Stimulated activated CD4-positive, alpha-beta T cell treated with anti-CD3 and anti-CD28 coated beads, TNF-alpha, amount 100 ng/mL, for 24 hours (primary cell): ENCODE measurements at regions not wholly inside any gene's neighbourhood (a gene's known extent, or its start where the extent isn't known, plus 50 kb on each side); places are given as distances from the start of the nearest gene placed in this dataset.
"Not testable (repeated sequence)": the region's sequence is repeated elsewhere in the genome, so short reads cannot be mapped to it uniquely, and the experiment has no call there.

Experiments
- DNase-seq, 3 experiments: peaks; one replicate each; pipeline ENCODE4 v3.0.0-alpha.2; 2020; ENCODE audit warnings: low read depth in 3 of 3

- no peak for DNase-seq
These were observed 160.2 kb downstream of the SH2D4B start for GRCh38 chr10:80697926-80698325.

DNA sequence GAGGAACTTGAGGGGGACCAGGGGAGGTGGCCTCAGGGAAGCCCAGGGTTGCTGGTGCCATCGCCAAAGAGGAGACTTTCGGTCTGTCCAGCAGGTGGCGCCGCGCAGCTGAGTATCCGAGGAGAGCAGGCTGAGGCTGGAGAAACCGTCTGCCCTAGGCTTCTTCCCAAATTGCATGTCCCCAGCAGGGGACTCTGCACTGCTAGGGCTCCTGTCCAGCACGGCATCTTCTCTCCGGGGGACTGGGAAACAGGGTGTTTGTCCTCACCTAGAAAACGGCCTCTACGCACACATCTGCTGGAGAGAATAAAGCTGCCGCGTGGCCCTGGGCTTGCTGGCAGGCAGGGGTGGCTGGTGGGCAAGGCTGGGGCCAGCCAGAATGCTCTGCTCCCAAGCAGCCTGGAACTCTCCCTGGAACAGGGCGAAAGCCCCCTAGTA lies 161.9 kb downstream of the SH2D4B start:
- DNase-seq, result peak; percentile 42 to 73 (median 51)

GRCh38 chr10:80700252-80700651 lies 162.6 kb downstream of the SH2D4B start:
- no peak for DNase-seq

DNA sequence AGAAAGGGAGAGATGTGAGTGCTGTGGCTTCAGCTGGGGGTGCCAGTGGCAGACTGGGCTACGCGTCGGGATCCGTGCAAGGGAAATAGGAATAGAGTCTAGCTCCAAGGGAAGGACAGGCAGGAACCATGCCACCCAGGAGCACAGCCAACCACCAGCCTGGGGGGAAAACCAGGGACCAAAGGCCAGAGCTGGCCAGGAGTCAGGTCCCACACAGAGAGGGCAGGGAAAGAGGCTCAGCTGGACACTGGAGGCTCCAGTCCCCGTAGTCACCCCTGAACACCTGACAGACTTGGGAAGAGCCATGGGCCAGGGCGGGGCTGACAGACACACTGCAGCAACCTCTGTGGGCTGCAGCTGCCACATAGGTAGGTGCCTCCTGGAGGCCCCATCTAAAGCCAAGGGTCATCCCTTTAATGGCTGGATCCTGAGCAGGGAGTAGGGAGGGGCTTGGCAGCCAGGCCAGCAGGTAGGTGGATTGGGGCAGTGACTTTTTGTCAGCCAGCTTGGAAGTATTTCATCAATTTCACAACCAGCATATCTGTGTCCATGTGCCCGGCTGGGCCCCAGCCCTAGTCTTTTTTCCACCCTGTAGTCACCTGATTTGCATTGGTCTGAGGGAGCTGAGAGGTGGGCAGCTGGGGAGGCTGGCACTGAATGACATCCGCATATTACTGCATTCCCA lies 163.2 kb downstream of the SH2D4B start:
- DNase-seq, result no peak

- DNase-seq, result no peak
These were observed 164.0 kb downstream of the SH2D4B start for GRCh38 chr10:80701706-80702105.

DNA sequence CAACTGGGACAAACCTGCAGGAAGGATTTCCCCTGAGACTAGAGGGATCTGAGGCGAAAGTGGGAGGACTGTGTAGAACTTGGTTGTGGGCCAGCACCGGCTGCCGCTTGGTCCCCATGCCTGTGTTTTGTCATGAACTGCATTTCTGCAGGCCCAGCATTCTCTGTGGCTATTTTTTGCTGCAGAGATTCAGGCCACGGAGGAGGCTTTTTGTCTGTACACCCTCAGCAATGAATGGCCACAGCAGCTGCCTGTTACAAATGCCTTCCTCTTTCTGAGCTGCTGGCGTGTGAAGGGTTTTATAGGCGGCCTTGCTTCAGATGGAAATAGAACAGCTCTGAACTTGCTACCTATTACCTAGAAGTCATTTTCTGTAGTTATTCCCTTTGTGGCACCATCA lies 164.4 kb downstream of the SH2D4B start:
- no peak for DNase-seq

- DNase-seq, result no peak
These were observed 168.2 kb downstream of the SH2D4B start for GRCh38 chr10:80705899-80706298.

DNA sequence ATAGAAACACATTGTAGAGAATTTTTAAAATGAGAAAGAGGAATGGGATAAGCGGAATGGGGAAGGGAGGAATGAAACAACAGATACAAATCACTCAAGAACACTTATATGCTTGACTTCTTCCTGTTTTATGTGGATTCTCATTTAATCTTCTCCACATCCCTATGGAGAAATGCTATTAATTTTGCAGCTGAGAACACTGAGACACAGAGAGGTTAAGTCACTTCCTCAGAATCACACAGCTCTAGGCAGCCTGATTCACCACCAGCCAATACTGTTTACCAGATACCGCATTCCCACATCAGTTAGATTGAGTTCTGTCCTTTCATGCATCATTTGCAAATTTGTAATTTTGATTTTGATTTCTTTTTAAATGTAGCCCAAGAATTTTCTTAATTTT lies 170.5 kb downstream of the SH2D4B start:
- DNase-seq, result no peak

DNA sequence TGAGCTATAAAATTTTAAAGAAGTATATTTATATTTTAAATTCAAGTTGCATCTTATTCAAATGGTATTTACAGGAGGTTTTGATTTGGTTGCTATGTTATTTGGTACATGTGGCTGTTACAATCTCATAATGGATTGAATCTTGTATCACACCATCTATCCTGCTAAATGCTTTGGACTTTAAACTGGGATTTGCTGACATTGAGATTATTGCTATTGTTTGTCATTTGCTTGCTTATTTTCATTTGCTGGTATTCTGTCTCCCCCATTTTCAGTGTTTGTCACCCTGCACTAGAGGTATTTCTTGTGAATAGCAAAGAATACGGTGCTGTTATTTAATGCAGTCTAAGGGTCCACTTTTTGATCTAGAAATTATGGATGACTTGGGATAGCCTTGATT lies 171.1 kb downstream of the SH2D4B start:
- DNase-seq, result no peak

DNA sequence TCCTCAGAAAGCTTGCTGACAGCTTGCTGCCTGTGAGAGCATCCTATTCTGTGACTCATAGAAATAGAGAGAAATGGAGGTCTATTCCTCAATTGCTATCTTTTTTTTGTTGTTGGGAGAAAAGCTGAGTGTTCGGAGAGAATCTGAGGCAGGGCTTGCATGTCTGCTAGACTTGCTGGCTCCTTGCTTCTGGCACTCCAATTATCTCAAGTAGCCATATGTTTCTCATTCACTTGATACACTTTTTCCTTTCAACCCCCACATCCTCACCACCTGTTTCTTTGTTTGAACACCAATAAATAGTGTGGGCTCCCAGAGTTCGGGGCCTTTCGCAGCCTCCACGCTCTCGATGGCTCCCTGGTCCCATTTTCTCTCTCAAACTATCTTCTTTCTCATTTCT lies 172.2 kb downstream of the SH2D4B start:
- DNase-seq, result no peak

DNA sequence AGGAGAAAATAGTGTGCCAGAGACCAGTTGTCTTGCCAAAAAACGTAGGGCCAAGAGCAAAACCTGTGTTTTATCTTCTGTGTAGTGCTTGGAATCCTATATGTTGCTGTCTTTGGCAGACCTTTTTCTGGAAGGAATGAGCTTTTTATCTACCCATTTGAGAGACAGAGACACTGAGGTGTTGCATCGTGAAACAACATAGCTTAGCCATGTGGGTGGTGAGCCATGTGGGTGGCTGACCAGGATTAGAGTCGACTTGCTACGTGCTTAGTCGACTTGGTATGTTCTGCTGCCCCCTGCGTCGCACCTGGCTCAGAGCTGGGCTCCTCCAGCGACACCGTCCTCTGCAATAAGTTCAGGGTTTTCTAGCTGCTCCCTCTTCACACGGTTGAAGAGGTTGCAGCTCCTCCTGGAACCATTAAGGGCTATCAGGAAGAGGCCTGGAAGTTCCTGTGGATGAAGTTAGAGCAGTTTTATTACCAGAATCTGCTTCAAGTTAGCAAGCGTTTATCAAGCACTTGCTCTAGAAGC lies 175.8 kb downstream of the SH2D4B start:
- DNase-seq, result no peak

- DNase-seq, result no peak
These were observed 176.9 kb downstream of the SH2D4B start for GRCh38 chr10:80714566-80714965.

GRCh38 chr10:80718024-80718423 lies 180.3 kb downstream of the SH2D4B start:
- no peak for DNase-seq

DNA sequence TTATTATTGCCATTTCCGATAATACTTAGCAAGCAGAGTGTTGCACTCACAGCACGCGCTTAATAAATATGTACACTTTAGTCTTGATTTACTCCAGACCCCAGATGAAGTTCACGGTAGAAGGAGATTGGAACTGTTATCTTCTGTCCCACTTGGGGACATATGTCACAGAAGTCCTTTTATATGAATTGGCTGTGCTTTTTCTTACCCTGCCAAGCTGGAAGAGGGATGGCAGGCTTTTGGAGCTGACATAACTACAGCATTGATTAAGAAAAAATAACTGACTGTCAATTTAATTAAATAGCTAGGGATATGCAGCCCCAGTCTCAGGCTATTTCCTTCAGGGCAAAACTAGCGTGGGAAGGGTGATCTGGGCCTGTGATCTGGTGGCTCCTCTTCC lies 182.2 kb downstream of the SH2D4B start:
- DNase-seq, result no peak

GRCh38 chr10:80720549-80720948 lies 182.8 kb downstream of the SH2D4B start:
- DNase-seq, result no peak

DNA sequence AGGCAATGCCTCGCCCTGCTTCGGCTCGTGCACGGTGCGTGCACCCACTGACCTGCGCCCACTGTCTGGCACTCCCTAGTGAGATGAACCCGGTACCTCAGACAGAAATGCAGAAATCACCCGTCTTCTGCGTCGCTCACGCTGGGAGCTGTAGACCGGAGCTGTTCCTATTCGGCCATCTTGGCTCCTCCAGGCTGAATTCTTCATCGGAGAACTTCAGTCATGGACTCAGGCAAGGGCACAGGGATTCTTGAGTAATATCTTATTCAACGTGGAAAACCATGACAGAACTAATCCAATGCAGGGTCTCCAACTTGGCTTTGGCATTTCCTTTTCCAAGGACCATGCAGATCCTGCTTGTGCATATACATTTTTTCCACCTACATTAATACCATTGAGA lies 190.7 kb downstream of the SH2D4B start:
- not testable (repeated sequence) for DNase-seq

DNA sequence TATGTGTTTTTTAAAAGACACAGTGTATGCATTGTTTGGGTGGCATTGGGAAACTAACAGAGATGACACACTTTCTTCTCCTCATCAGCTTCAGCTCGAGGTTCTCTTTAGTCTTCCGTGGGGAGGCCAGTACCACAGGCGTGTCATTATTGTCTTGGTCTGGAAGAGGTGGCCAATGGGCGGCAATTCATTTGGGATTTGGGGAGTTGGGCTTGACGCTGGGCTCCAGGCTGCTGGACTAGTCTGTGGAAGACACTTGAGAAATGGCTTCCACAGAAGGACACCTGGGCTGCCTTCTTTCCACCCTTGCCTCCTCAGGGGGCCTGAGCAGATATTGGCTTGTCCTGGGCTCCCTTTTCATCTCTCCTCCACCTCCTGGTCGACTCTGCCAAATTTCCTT lies 192.2 kb downstream of the SH2D4B start:
- DNase-seq, result no peak

DNA sequence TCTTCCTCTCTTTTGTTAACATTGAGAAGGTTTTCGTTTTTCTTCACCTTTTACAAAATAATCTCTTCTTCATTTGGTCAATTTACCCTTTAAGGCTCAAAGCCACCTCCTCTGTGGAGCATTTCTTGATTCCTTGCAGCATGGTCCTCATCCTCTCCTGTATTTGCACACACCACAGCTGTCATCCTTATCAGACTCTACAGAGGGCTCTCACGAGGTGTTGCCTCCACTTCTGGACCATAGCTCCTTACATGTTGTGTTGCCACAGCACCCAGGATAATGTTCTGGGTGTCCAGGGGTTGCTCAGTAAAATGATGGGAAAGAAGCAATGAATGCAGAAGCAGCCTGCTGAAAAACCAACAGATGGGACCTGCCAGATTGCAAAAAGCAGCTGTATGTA lies 192.8 kb downstream of the SH2D4B start:
- DNase-seq, result no peak

GRCh38 chr10:80734589-80734988 lies 196.9 kb downstream of the SH2D4B start:
- no peak for DNase-seq

GRCh38 chr10:80737209-80737608 lies 199.5 kb downstream of the SH2D4B start:
- DNase-seq, result no peak

- no peak for DNase-seq
These were observed 201.6 kb downstream of the SH2D4B start for GRCh38 chr10:80739328-80739727.

GRCh38 chr10:80739963-80740715 lies 202.4 kb downstream of the SH2D4B start:
- DNase-seq, result no peak

DNA sequence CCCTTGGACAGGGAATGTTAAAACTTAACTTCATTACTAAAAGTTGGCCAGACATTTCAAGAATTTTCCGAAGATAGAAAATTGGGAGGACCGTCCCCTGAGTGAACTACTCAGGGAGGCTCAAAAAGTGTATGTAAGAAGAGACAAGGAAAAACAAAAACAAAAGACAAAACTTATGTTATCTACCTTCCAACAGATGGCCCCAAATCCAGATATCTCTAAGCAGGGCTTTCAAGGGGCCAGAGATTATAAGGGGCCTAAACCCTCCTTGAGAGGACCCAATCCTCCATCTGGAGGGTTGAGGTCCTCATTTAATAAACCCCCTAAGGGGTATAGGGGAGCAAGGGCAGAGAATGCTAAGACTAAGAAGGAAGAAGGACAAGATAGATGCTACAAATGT lies 203.6 kb downstream of the SH2D4B start:
- DNase-seq, result no peak
